H4 (cell line): ENCODE measurements at regions not wholly inside any gene's neighbourhood (a gene's known extent, or its start where the extent isn't known, plus 50 kb on each side); places are given as distances from the start of the nearest gene placed in this dataset.

ENCODE experiments used
- DNase-seq: peaks from one replicate; pipeline ENCODE4 v3.0.0-alpha.2; 2015; ENCODE audit warnings: low spot score

DNA sequence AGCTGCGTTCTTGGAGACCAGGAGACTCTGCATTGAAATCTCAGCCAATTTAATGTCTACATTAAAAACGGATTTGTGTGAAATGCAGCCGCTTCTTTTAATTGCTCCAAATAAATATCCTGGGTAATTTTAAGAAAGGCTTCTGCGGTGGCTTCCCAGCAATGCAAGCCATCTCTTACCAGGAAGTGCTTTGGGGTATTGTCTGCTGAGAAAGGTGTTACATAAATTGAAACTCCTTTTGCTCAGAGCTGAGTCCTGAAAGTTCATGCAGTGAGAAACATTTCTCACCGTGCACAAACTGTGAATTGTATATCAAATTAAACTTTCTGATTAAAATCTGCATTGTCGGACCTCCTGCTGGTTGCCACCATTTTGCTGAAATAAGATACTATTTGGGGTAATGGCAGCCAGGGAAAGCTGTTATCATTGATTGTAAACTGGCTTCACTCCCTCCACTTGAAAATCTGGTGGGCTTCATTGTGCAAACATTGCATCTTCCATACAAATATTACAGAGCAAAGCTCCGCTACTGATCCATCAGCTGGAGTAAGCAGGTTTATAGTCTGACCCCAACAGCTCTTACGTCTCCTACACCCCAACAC lies 59.5 kb downstream of the ZIC5 start:
- DNase-seq, result no peak

DNA sequence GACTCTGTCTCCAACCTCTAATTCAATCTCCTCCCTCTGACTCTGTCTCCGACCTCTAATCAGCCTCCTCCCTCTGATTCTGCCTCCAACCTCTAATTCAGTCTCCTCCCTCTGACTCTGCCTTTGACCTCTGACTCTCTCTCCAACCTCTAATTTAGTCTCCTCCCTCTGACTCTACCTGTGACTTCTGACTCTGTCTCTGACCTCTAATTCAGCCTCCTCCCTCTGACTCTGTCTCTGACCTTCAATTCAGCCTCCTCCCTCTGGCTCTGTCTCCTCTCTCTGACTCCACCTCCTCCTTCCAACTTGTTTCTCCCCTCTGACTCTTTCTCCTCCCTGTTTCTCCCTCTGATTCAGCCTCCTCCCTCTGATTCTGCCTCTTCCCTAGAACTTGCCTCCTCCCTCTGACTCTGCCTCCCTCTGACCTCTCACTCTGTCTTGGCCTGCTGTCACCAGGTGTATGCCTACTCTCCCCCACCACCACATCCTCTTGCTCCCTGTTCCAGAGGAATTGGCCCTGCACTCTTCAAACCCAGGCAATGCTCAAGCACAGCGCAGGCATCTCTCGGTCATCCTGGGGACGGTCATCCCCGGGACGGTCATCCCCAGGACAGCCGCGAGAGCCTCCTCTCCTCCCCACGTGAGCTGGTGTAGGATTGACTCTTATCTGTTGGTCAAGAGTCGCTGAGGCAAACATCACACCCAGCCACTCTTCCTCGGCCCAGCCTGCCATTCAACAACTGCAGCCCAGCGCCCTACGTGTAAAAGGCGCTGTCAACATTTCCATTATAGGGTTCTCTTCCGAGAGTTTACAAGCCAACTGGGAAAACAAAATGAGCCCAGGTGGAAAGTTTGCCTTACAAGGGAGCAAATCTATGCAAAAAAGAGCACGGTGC lies 60.2 kb downstream of the ZIC5 start:
- no peak for DNase-seq

GRCh38 chr13:99909836-99910619 lies 61.5 kb downstream of the ZIC5 start:
- no peak for DNase-seq

GRCh38 chr13:99909097-99909835 lies 62.3 kb downstream of the ZIC5 start:
- no peak for DNase-seq

GRCh38 chr13:99908140-99908803 lies 63.3 kb downstream of the ZIC5 start:
- DNase-seq, result no peak

GRCh38 chr13:99907627-99908026 lies 63.9 kb downstream of the ZIC5 start:
- no peak for DNase-seq

GRCh38 chr13:99907038-99907437 lies 64.5 kb downstream of the ZIC5 start:
- no peak for DNase-seq

DNA sequence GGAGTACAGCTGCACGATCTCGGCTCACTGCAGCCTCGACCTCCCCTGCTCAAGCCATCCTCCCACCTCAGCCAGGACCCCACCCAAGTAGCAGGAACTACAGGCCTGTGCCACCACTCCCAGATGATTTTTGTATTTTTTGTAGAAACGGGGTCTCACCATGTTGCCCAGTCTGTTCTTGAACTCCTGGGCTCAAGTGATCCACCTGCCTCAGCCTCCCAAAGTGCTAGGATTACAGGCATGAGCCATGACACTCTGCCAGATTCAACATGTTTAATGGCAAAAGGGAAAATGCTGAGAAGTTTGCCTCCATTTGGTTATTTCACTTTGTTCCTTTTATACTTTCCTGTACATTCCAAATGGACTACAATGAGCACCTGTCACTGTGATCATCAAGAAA lies 65.8 kb downstream of the ZIC5 start:
- DNase-seq, result no peak

- no peak for DNase-seq
Measured at GRCh38 chr13:99905224-99905623, 66.3 kb downstream of the ZIC5 start.

DNA sequence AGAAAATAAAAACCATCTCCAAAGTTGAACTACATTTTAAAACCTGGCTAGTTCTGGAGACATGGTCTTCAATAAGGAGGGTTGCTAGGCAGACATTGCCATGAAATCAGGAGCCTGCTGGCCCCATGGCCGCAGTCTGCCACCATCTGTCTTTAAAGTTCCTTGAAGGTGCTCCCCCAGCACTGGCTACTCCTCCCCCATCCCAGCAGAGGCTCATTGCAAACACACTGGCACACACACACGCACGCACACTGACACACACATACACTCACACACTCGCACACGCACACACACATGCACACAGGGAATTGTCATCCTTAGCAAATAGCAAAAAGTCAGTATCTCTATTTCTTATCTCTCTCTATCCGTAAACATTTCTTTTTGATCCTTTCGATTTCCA lies 68.4 kb downstream of the ZIC5 start:
- DNase-seq, result no peak

- DNase-seq, result no peak
Measured at GRCh38 chr13:99902657-99903056, 68.9 kb downstream of the ZIC5 start.

GRCh38 chr13:99900960-99901359 lies 70.6 kb downstream of the ZIC5 start:
- DNase-seq, result no peak

DNA sequence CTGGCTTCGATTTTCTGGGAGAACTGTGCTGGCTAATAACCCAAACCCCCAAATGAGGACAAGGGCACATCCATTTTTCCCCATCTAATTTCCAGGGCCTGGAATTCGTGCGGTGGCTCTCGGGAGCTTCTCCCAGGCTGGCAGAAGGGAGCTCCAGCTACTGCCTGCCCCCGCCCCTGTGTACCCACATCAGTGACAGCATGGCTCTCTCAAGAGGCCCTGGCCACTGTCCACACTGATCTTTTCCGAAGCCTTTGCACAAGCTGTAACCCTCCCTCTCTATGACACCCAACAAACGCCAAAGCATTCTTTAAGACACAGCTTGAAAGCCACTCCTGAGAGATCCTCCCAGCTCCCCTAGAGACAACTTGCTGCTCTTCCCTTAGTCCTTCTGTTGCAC lies 73.1 kb downstream of the ZIC5 start:
- DNase-seq, result no peak

DNA sequence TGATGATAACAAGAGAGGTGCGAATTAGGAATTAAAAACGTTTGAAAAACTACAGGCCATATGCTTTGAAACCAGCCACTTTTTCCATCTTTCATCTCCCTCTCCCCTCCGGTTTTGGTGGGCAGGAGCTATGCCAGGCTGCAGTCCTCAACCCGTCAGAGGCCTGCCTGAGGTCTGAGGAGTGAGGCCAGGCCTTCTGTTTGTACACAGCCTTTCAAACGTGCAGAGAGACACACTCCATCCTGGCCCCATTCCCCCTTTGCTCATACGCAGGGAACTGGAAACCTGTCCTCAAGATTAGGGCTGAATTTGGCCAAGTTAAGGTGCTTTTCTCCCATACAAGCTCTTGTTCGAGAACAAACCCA lies 74.5 kb downstream of the ZIC5 start:
- DNase-seq, result no peak

DNA sequence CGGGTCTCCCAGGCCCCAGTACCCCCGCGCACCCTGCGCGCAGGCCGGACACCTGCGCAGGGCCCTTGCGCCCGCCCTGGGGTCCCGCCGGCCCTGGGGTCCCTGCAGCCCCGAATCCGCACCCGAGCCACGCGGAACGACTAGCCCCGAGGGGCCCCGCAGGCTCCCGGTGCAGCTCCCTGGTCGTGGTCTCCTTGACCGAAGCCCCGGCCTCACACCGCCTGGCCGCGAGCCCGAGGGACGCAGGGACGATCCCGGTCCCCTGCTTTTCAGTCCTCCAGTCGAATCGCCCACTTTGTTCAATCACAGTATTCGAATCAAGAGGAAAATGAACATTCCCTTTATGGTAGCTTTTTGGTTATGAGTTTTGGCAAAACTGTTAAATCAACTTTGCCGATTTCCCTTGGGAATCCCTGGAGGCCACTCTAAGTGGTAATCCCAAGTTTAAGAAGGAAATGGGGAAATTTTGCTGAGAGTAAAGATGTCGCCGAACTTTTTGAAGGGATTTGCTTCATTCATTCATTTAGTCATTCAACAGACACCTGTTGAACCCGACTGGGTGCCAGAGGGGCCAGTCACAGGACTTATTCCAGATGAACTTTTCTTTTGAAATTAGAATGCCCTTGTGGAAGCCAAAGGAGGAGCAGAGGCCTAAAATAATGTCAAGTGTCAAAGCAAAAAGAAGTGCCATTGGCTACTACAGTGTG lies 75.0 kb downstream of the ZIC5 start:
- DNase-seq, result no peak

DNA sequence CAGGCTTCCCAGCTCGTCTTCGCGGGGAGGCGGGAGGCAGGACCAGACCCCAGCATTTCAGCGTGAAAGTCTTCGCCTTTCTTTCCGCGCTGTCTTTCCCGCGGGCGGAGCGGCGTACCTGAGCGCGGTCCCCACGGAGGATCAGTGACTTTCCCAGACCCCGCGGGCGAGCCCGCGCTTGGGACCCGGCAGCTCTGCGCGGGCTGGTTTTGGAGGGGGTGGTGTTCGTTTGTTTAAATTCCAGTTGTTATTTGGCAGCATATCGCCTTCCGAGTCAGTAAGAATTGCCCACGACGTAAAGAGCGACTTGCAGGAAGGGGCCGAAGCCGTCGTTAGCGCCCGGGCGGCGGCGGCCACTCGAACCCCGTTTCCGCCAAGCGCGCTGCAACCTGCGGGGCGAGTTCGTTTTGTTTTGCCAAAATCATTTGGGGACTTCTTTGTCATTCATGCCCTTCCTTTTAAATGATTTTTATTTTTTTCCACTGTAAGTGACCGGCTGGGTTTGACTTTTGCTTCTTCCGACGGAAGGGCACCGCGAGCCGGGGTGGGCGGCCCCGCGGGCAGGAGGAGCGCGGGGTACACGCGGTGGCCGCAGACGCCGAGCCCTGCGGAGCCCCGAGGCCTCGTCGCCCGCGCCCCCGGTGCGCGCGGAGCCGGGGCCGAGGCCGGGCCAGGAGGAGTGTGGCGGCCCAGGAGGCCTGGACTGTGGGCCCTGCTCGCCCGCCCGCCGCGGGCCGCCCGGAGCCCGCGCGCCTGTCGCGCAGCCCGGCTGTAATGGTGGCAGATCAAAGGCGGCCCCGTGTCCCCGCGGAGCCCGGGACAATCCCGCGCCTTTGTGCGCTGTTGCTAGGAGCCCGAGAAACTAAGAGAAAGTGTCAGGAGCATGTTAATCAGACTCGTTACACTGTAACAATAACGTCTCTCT lies 75.9 kb downstream of the ZIC5 start:
- DNase-seq, result no peak

DNA sequence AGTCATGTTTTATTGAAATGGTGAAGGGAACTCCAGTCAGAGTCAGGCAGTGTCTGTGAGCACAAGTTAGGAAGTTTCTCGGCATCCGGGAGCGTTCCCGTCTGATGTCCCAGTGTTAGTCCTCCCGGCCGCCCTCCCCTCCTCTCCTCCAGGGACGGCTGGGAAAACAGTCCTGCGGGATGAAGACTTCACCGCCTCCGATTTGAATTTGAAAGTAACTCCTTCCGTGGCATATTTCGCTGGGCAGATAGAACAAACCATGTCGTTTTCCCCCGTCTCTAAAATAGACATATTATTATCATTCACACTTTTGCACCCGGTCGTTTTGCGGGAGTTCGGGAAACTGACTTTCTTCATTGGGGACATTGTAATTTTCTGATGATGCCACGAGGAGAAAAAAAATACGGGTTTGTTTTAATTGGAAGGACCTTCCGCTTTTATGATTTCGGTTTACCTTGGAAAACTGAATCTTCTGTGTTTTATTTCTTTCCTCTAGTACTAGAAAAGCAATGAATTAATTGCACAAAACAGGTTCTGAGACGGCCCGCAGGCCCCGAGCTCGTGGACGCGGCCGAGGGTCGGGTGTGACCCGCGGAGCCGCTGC lies 76.6 kb downstream of the ZIC5 start:
- DNase-seq, result no peak

DNA sequence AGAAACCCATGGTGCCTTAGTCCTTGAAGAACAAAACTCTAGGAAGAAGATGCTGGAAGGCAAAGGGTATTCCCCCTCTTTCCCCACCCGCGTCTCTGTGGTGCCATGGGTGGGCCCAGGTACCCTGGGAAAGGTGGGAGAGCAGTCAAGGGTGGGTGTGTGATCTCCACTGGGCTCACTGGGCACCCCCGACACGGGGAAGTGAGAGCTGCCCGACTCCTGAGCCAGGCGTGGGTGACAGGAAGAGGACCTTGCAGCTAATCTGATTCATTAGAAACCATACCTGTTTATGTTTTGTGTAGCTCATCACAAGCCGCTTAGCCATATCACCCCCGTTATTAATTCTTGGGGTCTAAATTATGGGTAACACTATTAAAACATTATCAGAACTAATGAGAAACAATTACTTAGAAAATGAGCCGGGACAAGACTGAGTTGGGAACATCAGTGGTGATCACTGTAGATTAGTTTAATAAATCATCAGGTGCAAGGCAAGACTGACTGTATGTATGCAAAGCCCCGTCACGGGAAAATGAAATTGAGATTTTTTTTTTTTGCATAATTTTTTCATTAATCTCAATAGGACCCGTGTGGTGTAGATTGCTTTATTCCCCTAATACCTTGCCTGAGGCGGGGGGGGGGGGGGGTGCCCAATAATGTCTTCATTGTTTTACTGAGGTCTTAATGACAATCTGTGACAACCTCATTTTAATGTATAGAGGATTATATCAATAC lies 77.3 kb downstream of the ZIC5 start:
- no peak for DNase-seq

GRCh38 chr13:99893567-99893966 lies 78.0 kb downstream of the ZIC5 start:
- no peak for DNase-seq
